NCI-H82 treated with DMSO at 0.1 percent for 48 hours (cell line): ENCODE measurements at regions not wholly inside any gene's neighbourhood (a gene's known extent, or its start where the extent isn't known, plus 50 kb on each side); places are given as distances from the start of the nearest gene placed in this dataset.

Experiments used
- DNase-seq: peaks from one replicate; lab custom pipeline; 2025; ENCODE audit not compliant: unreplicated experiment; lab: John Stamatoyannopoulos, UW

DNA sequence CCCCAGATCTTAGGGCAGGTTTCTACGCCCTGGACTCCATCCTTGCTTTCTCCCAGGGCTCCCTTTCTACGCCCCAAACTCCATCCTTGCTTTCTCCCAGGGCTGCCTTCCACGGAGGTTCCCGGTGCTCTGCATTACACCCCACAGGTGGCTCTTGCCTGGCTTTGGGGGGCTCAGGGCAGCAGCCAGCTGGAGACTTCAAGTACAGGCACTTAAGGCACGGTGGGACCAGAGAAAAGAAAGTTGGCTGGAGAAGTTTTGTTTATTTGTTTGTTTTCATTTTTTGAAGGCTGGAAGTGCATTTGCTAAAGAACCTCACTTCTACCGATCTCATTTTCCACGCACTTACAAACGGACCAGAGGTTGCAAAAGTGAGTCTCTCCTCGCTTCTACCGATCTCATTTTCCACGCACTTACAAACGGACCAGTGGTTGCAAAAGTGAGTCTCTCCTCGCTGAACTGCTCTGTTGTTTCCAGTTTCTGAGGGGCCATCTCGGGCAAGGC lies 103.8 kb upstream of the MED13L start:
- no peak for DNase-seq

DNA sequence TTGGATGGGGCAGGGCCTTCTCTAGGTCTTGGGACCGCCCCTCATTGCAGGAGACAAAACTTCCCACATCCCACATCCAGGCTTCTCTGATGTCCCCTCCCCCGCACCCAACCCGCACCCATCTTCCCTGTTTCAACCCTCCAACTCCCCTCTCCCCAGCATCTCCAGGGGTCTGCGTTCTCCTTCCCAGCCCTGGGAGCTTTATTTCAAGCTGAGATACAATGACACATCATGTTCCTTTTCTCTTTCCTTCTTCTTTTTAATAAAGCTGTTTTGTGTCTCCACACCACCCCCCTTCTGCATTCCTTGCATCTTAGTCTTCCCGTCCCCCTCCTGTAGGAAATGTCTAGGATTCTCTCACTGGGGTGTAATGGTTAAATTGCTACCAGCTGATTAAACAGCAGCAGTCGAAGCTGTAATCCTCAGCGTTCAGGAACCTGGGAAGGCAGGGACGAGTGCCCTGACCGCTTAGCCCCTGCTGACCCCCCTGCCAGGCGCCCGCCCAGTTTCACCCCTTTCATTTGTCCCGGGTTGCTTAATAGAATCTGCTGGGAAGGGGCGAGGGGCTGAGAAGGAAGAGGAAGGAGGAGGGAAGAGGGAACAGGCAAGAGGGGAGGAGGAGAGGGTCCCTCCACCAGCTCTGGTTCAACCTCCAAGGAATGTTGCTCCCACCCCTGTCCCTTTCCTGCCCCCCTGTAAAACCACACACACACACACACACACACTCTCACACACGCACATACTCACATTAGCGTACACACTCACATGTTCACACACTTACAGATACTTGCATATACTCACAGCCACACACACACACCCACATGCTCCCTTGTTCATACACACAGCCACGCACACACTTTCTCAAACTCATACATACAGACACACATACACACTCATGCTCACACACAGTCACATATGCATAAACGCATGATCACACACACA lies 104.5 kb upstream of the MED13L start:
- no peak for DNase-seq

DNA sequence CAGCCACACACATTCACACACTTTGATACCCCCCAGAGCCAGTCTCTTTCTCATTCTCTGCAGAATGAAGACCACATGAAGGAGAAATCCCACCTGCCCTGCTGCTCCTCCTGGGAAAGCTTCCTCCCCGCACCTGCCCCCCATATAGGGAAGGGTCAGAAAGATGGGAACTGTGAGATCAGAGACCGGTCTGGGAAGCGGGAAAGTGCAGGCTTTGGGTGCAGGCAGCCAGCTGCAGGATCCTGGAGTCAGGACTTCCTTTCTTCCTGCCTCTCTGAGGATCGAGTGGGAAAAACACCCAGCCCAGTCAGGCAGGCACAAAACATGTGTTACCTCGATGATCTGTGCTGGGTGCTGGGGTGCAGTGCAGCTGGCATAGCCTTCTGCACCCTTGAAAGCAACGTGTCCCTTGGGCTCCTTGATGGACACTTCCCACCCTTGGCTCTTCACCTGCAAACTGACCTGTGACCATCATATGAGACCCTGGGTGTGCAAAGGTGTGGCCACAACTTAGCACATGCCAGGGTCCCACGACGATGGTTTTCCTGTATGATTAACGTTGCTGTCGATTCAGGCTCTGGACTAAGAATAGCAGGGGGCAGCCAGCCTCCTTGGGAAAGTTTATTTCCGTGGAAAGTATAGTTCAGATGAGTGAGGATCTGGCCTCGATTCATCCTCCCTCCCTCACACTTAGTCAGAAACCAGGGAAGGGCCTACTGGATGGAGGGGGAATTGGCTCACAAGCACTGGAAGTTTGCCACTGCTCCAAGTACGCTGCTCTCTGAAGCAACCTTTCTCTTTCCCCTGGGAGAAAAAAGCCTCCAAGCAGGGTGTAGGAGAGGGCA lies 105.4 kb upstream of the MED13L start:
- no peak for DNase-seq

DNA sequence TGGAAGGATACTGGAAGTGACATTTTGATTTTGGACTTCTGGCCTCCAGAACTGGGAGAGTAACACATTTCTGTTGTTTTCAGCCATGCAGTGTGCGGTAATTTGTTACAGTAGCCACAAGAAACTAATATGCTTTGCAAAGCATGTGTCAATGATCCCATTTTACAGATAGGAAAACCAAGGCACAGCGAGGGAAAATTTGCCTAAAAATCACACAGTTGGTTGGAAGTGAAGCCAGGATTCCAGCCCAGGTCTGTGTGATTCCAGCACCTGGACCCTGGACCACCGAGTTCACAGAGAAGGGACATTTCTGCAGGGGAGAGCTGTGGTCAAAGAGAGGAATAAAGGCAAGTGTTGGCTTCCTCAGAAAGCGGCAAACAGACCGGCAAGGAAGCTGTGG lies 106.7 kb upstream of the MED13L start:
- no peak for DNase-seq

DNA sequence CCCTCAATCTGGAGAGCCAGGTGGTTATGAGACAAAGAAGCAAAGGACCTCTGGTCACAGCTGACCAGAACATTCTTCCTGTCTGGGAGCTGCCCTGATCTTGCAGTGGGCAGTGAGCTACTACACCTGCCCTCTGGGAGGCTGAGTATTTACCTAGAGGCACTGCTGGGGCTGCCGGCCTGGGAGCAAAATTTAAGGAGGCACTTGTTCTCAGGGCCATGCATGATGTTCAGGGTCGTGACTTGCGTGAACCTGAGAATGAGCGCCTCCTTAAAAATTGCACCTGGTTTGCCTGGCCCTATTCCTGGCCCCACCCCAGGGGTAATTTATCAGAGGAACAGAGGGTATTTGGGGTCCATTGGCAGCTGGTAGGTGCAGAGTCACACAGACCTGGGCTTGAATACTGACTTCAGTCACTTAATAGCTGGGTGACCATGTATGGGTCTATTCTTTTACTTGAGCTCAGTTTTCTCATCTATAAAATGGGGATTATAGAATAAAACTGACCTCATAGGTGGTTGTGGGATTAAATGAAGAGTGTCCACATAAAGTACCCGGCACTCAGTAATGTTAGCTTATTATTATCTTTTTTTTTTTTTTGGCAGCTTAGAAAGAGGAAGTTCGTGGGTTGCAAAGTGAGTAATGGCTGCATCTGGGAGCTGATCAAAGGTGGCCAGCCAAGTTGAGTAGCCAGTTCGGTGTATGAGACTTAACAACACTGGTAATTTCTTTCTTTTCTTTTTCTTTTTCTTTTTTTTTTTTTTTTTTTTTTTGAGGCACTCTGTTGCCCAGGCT lies 107.4 kb upstream of the MED13L start:
- DNase-seq: no peak

DNA sequence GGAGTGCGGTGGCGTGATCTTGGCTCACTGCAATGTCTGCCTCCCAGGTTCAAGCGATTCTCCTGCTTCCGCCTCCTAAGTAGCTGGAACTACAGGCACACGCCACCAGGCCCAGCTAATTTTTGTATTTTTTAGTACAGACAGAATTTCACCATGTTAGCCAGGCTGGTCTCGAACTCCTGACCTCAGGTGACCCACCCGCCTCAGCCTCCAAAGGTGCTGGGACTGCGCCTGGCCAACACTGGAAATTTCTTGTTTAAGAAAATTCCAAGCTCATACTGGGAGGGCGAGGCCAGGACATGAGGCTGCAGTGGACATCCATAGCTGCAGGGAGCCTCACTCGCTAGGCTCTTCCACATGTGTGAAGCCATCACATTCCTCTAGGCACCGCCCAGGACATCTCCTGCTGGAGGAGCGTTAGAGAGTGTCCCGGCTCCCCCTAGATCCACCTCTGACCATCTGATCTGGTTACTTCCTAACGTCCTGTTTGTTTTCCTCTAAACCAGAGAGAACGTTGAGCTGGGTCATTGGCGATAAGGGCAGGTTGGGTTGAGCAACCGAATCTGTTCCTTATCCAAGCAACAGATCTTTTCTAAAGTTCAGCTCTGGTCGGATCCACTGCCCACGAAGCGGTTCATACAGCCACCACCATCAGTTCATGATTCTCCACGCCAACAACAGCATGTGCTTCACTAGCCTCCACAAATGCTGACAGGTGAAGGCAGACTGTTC lies 108.2 kb upstream of the MED13L start:
- DNase-seq: no peak

DNA sequence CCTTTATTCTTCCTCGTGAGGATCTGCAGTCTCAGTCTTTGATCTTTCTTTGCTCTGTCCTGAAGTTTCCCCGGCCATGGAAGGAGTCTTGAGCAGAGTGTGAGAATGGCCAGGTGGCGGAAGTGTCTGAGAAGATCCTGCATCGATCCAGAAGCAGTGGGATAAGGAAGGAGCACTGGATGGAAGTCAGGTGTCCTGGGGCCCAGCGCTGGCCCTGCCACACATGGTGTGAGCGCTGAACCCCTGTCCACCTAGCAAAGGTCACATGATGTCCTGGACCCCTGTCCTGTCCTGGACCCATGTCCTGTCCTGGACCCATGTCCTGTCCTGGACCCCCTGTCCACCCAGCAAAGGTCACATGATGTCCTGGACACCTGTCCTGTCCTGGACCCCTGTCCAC lies 111.8 kb upstream of the MED13L start:
- no peak for DNase-seq

DNA sequence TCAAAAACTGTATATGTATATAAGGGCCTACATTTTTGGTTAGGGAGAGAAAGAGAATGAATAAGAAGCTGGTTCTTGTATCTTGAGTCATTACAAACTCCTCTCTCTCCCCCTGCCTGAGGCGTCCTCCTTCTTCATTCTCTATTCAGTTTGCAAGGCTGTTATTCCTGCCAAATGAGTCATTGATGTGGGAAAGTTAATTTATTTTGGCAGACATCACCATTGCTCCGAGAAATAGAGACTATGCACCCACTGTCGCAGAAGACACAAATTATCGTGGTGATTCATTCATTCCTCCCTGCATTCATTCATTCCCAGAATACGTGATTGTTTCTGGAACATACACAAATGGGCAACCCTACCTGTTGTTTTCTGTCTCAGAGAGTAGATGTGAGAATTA lies 112.5 kb upstream of the MED13L start:
- no peak for DNase-seq

DNA sequence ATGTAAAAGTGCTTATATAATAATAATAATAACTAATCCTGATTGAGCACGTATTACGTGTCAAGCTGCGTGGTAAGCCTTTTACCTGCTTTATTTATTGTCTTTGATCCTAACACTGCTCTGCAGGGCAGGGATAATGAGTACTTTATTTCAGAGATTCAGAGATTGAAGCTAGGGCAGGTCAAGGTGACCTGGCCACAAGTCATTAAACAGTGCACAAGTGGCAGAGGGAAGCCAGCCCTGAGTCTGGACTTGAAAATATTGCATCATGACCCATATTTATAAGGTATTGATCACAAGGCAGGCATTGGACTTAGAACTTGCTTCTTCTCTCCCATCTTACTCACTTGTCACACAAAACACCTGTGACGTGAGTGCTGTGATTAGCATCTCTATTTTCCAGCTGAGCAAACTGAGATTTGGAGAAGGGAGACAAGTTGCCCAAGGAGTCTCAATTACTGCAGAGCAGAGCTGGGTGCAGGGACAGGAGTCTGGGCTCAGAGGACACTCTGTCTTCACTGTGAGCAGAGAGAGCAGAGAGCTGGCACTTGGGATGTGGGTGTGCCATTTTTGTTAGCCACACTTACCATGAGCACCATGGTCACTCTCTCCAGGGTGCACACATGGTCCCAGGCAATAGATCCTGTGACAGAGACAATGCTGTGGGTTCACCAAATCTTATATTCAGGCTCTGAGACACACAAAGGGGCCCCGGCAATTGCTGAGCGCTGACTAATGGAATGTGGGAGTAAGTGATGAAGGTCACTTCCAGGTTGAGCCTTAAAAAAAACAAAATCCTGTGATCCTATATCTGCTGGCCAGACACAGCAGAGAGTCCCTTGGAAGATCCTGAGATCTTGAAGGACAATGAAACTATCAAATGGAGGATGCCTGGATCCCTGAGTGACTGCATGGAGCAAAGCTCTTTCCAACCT lies 113.2 kb upstream of the MED13L start:
- no peak for DNase-seq

DNA sequence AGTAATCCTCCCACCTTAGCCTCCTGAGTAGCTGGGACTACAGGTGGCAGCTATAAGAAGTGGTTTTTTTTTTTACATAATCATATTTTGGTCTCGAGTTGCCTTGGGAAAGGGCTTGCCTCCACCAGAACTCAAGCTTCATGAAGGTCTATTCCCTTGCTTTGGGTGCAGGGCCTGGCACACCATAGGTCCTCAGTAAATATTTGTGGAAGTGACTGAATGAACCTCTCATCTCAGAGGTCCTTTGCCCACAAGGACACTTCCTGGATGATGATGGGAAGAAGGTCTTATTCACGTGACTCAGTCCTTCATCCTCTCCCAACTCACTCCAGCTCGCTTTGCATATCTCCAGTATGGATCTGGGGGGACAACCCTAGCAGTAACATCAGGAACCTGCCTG lies 114.0 kb upstream of the MED13L start:
- no peak for DNase-seq

DNA sequence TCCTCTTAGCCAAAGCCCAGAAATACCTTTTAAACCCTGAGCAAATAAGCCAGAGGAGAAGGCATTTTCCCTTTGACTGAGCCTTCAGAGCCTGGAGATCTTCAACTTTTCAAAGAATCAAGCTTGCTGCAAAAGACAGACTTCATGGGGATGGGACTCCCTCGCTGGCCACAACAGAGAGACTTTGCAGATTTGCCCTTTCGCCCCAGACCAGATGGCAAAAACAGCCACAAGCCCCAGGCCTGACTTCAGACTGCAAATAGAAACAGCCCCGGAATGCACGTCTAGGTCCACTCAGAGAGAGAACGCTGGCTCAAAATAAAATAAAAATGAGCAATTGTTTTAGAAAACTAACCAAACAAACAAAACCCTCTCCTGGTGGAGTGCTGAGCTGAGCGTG lies 114.6 kb upstream of the MED13L start:
- no peak for DNase-seq

DNA sequence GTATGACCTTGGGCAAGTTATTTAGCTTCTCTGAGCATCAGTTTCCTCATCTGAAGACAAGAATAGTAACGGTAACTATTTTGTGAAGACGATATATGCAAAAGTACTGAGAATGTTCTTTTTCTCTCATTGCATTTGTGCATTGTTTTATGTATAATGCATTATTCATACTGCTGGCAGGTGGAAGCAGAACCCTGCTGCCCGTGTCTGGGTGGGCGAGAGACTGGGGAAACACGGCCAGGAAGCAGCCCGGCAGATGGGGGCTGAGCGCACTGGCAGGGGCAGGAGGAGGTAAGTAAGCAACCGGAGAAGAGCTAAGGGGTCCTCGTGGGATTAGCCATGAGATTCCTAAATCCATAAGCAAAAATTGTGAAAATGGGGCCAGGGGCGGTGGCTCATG lies 115.8 kb upstream of the MED13L start:
- no peak for DNase-seq

DNA sequence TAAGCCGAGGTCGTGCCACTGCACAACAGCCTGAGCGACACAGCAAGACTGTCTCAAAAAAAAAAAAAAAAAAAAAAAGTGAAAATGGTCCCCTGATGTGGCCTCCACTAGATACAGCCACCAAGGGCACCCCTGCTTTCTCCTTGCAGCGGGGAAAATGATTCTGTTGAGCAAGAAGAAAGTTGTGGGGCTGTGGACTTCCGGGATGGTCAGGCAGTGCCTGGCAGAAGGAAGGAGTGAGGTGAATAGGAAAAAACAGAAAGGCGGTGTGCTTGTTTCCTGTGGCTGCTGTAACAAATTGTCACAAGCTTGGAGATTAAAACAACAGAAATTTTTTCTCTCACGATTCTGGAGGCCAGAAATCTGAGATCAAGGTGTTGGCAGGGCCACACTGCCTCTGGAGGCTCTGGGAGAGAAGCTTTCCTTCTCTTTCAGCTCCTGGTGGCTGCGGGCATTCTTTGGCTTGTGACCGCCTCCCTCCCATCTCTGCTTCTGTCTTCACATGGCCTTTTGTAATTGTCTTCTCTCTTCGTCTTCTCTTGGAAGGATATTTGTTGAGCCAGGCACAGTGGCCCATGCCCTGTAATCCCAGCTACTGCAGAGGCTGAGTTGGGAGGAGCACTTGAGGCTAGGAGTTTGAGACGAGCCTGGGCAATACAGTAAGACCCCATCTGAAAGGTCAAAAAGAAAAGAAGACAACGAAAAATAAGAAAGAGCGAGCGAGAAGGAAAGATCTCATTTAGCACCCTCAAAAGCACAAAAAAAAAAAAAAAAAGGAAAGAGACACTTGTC lies 116.6 kb upstream of the MED13L start:
- DNase-seq: no peak

DNA sequence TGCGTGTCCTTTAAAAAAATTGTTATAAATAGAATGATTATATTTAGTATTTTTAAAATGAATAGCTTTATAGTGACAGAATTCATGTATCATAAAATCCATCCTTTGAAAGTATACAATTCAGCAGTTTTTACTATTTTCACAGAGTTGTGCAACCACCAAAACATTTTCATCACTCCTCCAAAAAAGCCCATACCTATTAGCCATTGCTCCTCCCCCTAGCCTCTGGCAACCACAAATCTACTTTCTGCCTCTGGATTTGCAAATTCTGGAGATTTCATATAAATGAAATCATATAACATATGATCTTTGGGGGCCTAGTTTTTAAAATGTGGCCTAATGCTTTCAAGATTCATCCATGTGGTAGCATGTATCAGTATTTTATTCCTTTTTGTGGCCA lies 117.9 kb upstream of the MED13L start:
- no peak for DNase-seq

DNA sequence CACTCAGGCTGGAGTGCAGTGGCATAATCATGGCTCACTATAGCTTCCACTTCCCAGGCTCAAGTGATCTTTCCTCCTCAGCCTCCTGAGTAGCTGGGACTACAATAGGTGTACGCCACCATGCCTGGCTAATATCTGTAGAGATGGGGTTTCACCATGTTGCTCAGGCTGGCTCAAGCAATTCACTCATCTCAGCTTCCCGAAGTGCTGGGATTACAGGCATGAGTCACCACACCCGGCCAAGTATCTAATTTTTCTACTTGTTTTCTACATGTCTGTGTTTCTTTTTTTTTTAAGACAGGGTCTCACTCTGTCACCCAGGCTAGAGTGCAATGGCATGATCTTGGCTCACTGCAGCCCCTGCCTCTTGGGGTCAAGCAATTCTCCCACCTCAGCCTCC lies 119.7 kb upstream of the MED13L start:
- DNase-seq: no peak

DNA sequence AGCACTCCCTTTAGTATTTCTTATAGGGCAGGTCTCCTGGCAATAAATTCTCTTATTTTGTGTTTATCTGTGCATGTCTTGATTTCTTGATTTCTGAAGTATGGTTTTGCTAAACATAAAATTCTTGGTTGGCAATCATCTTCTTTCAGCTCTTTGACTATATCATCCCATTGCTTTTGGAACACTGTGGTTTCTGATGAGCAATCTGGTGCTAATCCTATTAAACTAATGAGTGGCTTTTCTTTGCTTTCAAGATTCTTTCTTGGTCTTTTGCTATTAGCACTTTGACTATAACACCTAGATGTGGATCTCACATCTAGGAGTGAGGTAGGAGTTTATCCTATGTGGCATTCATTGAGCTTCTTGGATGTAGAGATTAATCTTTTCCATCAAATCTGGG lies 120.7 kb upstream of the MED13L start:
- DNase-seq: no peak

DNA sequence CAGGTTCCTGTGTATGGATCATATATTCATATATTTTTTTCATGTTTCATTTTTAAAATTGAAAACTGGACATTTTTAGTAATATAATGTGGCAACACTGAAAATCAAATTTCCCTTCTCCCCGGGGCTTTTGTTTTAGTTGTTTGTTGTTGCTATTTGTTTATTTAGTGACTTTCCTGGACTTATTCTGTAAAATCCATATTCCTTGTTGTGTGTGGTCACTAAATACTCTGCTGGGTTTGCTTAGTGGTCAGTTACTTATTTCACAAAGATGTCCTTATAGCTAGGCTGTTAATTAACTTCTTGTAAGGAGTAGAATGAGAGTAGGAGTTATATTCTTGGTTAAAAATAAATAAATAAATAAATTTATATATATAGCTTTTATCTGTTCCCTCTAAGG lies 121.6 kb upstream of the MED13L start:
- DNase-seq: no peak

DNA sequence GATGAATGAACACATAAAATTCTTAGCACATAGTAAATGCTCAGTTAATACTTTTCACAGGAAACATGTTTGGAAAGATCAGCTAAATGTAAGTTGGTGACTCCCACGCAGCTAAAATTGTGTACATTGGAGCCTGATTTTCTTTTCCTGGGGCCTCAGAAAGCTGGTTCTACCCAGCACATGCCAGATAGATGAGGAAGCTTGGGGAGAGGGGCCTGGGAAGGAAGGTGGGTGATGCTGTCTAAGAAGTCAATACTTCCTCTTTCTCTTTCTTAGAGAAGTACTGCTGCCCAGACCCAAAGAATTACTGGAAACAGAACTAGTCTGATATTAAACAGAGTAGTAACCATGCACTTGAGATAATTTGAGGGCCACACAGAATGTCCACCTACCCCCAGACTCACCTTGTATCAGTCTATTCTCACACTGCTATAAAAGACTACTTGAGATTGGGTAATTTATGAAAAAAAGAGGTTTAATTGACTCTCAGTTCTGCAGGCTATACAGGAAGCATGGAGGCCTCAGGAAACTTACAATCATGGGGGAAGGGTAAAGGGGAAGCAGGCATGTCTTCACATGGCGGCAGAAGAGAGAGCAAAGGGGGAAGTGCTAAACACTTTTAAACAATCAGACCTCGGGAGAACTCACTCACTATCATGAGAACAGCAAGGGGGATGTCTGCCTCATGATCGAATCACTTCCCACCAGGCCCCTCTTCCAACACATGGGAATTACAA lies 123.3 kb upstream of the MED13L start:
- no peak for DNase-seq
